GM13976 (cell line): ENCODE measurements at regions not wholly inside any gene's neighbourhood (a gene's known extent, or its start where the extent isn't known, plus 50 kb on each side); places are given as distances from the start of the nearest gene placed in this dataset.
A peak's percentile ranks its signal among the peaks of the same experiment; 100 is the strongest.

Experiments
- DNase-seq: peaks from one replicate; pipeline ENCODE4 v3.0.0; 2012; ENCODE audit warnings: low spot score
- CTCF ChIP-seq: IDR thresholded peaks from 2 replicates; pipeline ENCODE4 v1.5.1; 2012; ENCODE audit warnings: borderline replicate concordance, mild to moderate bottlenecking; ENCODE audit not compliant: insufficient read depth; ENCODE audit errors: extremely low read depth, missing control alignments, control extremely low read depth
- in situ Hi-C: fragments of 300-500 bp; cut with MboI; formaldehyde crosslinking; loops from one replicate; pipeline ENCODE4 v1.12.0; 2022; ENCODE audit warnings: low sequenced_read_pairs, mixed read lengths, inconsistent platforms; ENCODE audit not compliant: unreplicated experiment

GRCh38 chr19:29263305-29264135 lies 50.6 kb upstream of the UQCRFS1 start:
- peak; percentile 38 for TF ChIP-seq CTCF
- peak; percentile 57 for DNase-seq
- in situ Hi-C loops = no loop called here

GRCh38 chr19:29264897-29265296 lies 51.9 kb upstream of the UQCRFS1 start:
- in situ Hi-C loops = no loop called here
- DNase-seq = no peak
- no peak for TF ChIP-seq CTCF

DNA sequence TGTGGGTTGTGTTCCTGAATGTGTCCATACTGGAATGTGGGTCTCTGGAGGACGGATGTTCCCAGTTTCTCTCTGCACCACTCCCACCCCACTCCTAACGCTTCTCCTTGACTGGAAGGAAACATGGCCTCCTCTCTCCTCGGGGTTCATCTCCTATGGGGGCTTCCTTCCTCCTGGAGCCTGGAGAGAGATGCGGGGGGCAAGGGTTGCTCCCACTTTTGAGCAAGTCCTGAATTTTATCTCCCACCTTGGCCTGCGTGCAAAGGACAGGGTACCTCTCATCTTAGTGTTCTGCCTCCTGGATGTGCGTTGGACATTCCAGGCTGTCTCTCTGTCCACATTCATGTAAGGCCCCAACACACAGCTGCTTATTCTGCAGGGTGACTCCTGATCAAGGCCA lies 52.5 kb upstream of the UQCRFS1 start:
- DNase-seq = no peak
- in situ Hi-C loops = no loop called here
- no peak for TF ChIP-seq CTCF

DNA sequence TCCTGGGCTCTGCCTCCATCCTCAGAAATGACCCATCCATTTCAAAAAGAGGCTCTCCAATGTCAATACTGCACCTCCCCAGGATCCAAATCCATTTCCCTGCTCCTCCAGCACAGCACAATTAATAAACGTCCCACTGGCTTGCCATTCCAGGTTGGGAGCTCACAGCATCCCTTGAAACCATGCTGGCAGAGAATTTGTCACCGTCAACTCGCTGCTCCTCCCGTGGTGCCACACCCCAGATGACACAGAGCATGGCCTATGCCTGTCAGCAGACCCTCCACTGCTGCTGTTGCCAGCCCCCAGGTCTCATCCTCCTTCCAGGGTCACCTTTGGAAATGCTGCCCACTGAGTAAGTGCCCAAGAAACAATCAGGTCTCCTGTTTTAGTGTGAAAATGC lies 53.0 kb upstream of the UQCRFS1 start:
- no peak for DNase-seq
- TF ChIP-seq CTCF = no peak
- in situ Hi-C loops = no loop called here

GRCh38 chr19:29266603-29267002 lies 53.7 kb upstream of the UQCRFS1 start:
- in situ Hi-C loops = no loop called here
- DNase-seq = no peak
- TF ChIP-seq CTCF = no peak

- in situ Hi-C loops = no loop called here
- DNase-seq = no peak
- TF ChIP-seq CTCF = no peak
Measured at GRCh38 chr19:29267701-29268100, 54.8 kb upstream of the UQCRFS1 start.
